ENCODE measurements at regions not wholly inside any gene's neighbourhood (a gene's known extent, or its start where the extent isn't known, plus 50 kb on each side); places are given as distances from the start of the nearest gene placed in this dataset.

DNA sequence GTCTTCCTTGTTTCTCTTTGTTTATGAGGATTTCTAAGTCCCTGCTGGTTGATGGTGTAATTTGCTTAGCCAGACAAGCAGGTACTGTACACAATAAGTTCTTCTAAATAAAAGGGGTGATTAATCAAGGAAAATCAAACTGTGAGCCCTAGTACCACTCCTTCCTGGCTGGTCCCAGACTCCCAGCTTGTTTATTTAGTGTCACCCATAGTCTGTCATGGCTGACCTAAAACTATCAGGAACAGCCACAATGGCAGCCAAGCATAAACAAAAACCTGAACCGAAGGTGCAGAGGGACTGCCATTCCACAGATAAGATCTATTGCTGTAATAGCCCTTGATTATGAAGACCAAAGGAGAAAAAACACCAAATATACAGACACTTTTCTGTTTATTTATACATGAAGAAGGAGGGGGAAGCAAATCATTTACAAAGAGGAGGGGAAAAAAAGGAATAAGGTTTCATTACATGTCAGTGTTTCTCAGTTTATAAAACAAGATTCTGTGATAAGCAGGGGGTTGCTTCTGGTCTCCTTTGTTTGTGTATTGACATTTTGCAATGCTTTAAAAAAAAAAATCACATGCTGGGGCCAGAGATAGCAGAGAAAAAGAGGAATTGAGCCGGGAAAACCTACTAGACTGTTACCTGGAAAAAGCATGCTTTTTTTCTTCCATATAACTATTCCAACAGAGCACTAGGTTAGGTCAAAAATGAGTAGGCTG, 182.4 kb upstream of the DPH6 start:
- Histone ChIP-seq H2BK20ac (ENCODE audit: low read depth, low read length) (no peak overlapping the region), H2BK5ac (ENCODE audit: low read depth, low read length, poor library complexity, severe bottlenecking) (no peak overlapping the region), H3K18ac (ENCODE audit: low read depth, low read length) (no peak overlapping the region), H4K5ac (ENCODE audit: low read depth, low read length) (no peak overlapping the region), H3K4me1 (ENCODE audit: control insufficient read depth, insufficient read depth, low read length) (peaks cover 3% of the 10 kb centered on the region; the same call in 1 of the 2 replicates), H3K23ac (ENCODE audit: low read depth, low read length) (no peak overlapping the region), H3K27ac (ENCODE audit: insufficient read depth, low read length) (no peak overlapping the region), H3K56ac (ENCODE audit: extremely low read depth, insufficient read depth, low read length) (no peak overlapping the region), H2BK15ac (ENCODE audit: low read depth, low read length) (no peak overlapping the region), H3K9me3 (ENCODE audit: control insufficient read depth, insufficient read depth, low read length) (no peaks in the 10 kb centered on the region), H3K9ac (ENCODE audit: low read depth, low read length) (no peak overlapping the region), H2BK120ac (ENCODE audit: low read depth, low read length) (no peak overlapping the region), H3K4me2 (ENCODE audit: low read depth, low read length) (peak overlapping the region; percentile 15; the same call in 1 of the 2 replicates), H2AFZ (replicated peaks; ENCODE audit: low read length, poor library complexity) (no peak overlapping the region), H4K8ac (ENCODE audit: low read depth in 2 of 2, low read length in 2 of 2) (no peak overlapping the region), H3K27me3 (ENCODE audit: control insufficient read depth, insufficient read depth, low read length) (no peaks in the 10 kb centered on the region), H3K36me3 (ENCODE audit: control insufficient read depth, insufficient read depth, low read length) (no peaks in the 10 kb centered on the region), H3K14ac (replicated peaks; ENCODE audit: low read depth, low read length) (no peak overlapping the region), H4K20me1 (ENCODE audit: insufficient read depth, low read length) (no peaks in the 10 kb centered on the region), H2AK5ac (ENCODE audit: low read depth, low read length) (no peak overlapping the region), H3K4me3 (ENCODE audit: insufficient read depth, low read depth, low read length) (no peak overlapping the region), H4K91ac (ENCODE audit: insufficient read depth, low read depth, low read length) (no peak overlapping the region), H2AK9ac (replicated peaks; ENCODE audit: low read depth, low read length, poor library complexity) (no peak overlapping the region), H3K79me1 (ENCODE audit: low read depth in 1 of 2, low read length in 2 of 2) (no peaks in the 10 kb centered on the region), H3K9me1 (ENCODE audit: insufficient read depth, low read length) (no peaks in the 10 kb centered on the region), H3K4ac (ENCODE audit: low read depth, low read length) (no peak overlapping the region)
- BruUV-seq (replicated peaks) = no TSS peak
- intact Hi-C loops (cut with micrococcal nuclease) (no loop called here), dilution Hi-C loops (cut with HindIII; ENCODE audit: low sequenced_read_pairs, unreplicated experiment) (no loop called here), in situ Hi-C loops (cut with MboI; ENCODE audit: low sequenced_read_pairs) (no loop called here)
- ChIA-PET POLR2A (ENCODE audit: unreplicated experiment) (no interaction called here), CTCF (no interaction called here)
- ATAC-seq (ENCODE audit: low read depth) = peak; percentile 24; the same call in 1 of the 2 replicates
- TF ChIP-seq CHD1 (IDR thresholded peaks at IDR 0.05; ENCODE audit: low read depth, low read length) = no peak
- WGBS, 2 experiments (ENCODE audit: extremely low coverage in 2 of 2, insufficient read length in 1 of 2) = no CpG with 5 or more reads among the region's 2 CpGs
- DNase-seq = no peak

Data from IMR-90 (cell line).